T-helper 1 cell treated with Interleukin-12 subunit alpha and Interleukin-12 subunit beta and Interleukin-4 antibody, amounts not matched to agents 30 ng/mL and 1 ng/mL, for 36 hours (primary cell): ENCODE measurements at regions not wholly inside any gene's neighbourhood (a gene's known extent, or its start where the extent isn't known, plus 50 kb on each side); places are given as distances from the start of the nearest gene placed in this dataset.

Experiments
- intact Hi-C: fragments of 100-400 bp; cut with micrococcal nuclease; formaldehyde crosslinking; loops from one replicate; pipeline ENCODE4 v1.15.1; 2024

GRCh38 chr15:66615846-66616245, 50.0 kb upstream of the LCTL start:
- intact Hi-C loops, result loop anchor here (5.0 kb wide), 1 partner anchor 86 kb away; the partner anchor contains the start of gene SMAD6

- intact Hi-C loops, result loop anchor here (5.0 kb wide), 1 partner anchor 85 kb away; the partner anchor contains the start of gene SMAD6
Measured at GRCh38 chr15:66617137-66618090, 51.6 kb upstream of the LCTL start.

GRCh38 chr15:66619152-66619903, 53.5 kb upstream of the LCTL start:
- intact Hi-C loops, result loop anchor here (1.0 to 5.0 kb wide), 3 partner anchors 83 to 232 kb away; partner anchors contain the start of gene SMAD6

DNA sequence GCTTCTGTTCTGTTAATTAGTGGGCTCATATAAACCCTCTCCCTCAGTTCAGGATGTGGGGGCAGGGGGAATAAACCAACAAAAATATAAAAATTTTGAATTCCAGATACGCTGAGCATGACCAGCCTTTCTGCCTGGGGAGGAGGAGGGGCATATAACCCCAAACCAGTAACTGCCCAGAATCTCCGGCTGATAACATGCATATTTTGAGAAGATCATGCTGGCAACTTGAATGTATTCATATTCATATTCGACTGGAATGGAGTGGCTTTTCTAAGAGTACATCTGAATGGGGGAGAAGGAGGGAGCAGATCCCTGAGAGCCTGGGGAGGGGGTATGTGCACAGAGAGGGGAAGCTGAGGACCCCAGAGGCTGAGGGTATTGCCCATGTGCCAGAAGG, 54.5 kb upstream of the LCTL start:
- intact Hi-C loops, result no loop called here

DNA sequence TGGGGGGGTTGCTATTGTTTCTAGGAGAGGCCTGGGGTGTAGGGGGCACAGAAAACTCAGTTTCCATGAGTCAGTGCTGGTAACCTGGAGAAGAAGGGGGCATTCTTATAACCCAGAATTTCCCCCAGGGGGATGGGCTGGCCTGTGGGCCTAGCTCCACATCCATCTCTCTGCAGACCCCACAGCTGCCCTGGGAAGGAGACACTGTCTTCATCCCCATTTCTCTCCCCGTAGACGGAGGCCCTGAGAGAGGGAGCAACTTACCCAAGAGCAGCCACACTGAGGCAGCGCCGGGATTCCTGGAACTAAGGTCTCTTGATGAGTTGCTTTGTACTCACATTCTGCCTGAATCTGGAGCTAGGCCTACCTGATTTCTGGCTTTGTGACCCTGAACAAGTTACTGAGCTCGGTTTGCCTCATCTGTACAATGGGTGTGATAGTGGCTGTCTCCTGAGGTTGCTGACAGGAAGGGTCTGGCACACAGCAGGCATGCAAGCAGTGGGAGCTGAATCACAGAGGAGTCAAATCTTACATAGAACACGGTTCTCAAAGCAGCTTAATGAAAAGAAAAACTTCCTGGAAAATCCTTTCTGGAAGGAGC, 55.0 kb upstream of the LCTL start:
- intact Hi-C loops, result no loop called here

- intact Hi-C loops, result no loop called here
Measured at GRCh38 chr15:66621491-66622467, 56.0 kb upstream of the LCTL start.

DNA sequence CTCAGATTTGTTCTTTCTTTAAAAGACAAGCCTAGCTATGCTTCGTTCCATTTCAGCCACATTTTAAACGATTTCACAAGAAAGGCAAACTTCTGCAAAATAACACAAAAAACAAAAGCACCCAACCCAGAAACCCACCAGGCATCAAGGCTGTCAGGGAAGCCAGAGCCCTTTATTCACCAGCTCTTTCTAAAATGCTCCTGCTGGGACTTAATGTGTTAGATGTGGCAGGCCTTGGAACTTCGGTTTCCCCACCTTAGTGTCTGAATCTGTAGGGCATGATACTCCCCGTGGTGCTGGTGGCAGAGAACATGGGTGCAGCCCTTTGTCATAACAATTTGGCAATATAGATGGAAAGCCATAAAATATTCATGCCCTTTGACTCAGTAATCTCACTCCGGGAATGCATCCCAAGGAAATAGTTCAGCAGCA, 56.8 kb upstream of the LCTL start:
- intact Hi-C loops, result no loop called here

DNA sequence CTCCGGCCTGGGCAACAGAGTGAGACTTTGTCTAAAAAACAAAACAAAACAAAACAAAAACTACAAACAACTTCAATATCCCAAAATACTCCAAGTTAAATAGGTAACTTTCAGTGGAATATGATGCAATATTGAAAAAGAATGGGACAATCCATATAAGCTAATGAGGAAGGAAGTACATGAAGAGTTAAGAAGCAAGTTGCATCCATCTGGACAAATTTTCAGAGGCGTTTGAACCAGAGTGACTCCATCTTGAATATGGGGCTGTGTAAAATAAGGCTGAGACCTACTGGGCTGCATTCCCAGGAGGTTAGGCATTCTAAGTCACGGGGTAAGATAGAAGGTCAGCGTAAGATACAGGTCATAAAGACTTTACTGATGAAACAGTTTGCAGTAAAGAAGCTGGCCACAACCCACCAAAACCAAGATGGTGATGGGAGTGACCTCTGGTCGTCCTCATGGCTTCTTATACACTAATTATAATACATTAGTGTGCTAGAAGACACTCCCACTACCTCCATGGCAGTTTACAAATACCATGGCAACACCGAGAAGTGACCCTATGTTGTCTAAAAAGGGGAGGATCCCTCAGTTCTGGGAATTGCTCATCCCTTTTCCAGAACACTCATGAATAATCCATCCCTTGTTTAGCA, 58.1 kb upstream of the LCTL start:
- intact Hi-C loops, result no loop called here

- intact Hi-C loops, result no loop called here
Measured at GRCh38 chr15:66625531-66625930, 59.7 kb upstream of the LCTL start.

- intact Hi-C loops, result no loop called here
Measured at GRCh38 chr15:66625974-66626373, 60.2 kb upstream of the LCTL start.

- intact Hi-C loops, result no loop called here
Measured at GRCh38 chr15:66628976-66629723, 63.4 kb upstream of the LCTL start.

GRCh38 chr15:66629817-66630576, 64.2 kb upstream of the LCTL start:
- intact Hi-C loops, result no loop called here

DNA sequence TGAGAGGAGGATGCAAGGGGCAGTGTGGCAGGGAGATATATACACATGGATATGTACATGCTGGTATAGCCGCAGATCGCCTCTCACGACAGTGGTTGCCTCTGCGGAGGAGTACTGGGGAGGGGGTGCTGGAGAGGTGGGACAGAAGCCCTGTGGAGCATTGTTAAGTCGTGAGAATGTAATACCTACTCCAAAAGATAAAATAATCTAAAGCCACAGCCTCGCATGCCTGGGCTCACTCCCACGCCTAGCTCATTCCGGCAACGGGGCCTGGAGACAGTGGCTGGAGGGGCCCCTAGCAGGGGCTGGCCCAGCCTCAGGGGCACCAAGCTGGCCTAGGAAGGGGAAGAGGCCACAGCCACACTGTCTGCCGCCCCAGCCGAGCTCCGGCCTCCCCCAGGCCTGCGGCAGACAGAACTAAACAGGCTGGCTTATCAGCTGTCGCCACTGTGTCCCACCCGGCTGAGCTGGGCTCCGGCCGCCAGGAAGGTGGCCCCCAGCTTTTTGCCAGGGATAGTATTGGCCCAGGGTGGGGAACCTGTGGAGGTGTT, 65.1 kb upstream of the LCTL start:
- intact Hi-C loops, result no loop called here

GRCh38 chr15:66631616-66632263, 65.9 kb upstream of the LCTL start:
- intact Hi-C loops, result no loop called here

- intact Hi-C loops, result no loop called here
Measured at GRCh38 chr15:66633041-66633937, 67.5 kb upstream of the LCTL start.

GRCh38 chr15:66633938-66634250, 68.1 kb upstream of the LCTL start:
- intact Hi-C loops, result no loop called here

DNA sequence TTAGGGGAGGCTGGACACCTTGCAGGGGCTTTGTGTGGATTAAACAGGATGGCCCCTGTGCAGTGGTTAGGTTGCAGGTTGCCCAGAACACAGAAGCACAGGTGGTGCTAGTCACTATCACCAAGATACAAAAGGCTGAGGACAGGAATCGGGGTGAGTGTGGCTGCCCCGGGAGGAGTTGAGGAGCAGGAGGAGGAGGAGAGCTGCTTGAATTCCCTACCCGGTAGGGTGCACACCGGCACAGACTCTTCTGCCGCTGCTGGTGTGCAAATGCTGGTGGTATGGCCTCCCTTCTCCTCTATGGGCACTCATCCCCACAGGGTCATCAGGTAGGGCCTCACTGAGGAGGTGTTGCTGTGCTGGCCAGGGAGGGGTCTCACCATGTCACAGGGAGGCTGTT, 67.5 kb upstream of the SMAD6 start:
- intact Hi-C loops, result no loop called here
